ENCODE measurements at regions not wholly inside any gene's neighbourhood (a gene's known extent, or its start where the extent isn't known, plus 50 kb on each side); places are given as distances from the start of the nearest gene placed in this dataset.

- Mint-ChIP-seq H3K36me3 (ENCODE audit: low read depth) (no peaks in the 10 kb centered on the region), H3K27me3 (no peaks in the 10 kb centered on the region), H3K9me3 (no peaks in the 10 kb centered on the region), H3K4me3 (no peak overlapping the region), H3K4me1 (ENCODE audit: low read depth) (no peaks in the 10 kb centered on the region), H3K27ac (no peak overlapping the region)
- DNase-seq (no peak), ATAC-seq (no peak)
- TF ChIP-seq CTCF (IDR thresholded peaks at IDR 0.05): no peak
- intact Hi-C loops (cut with micrococcal nuclease): no loop called here
- POLR2A ChIA-PET: no interaction called here
- CTCF ChIA-PET: no interaction called here
Measured at GRCh38 chr2:48851161-48851560, 95.6 kb upstream of the LHCGR start.

- intact Hi-C loops (cut with micrococcal nuclease): no loop called here
- Mint-ChIP-seq H3K27ac (no peak overlapping the region), H3K4me3 (no peak overlapping the region), H3K4me1 (ENCODE audit: low read depth) (no peaks in the 10 kb centered on the region), H3K36me3 (ENCODE audit: low read depth) (no peaks in the 10 kb centered on the region), H3K27me3 (no peaks in the 10 kb centered on the region), H3K9me3 (no peaks in the 10 kb centered on the region)
- no peak for TF ChIP-seq CTCF (IDR thresholded peaks at IDR 0.05)
- ChIA-PET CTCF (no interaction called here), POLR2A (interaction anchor here (0.6 kb wide), 1 partner anchor 34 kb away, joined by 3 read pairs; no protein-coding TSS in a partner anchor)
- ATAC-seq: no peak
- DNase-seq: no peak
Measured at GRCh38 chr2:48849770-48850169, 94.2 kb upstream of the LHCGR start.

- Mint-ChIP-seq H3K27ac (no peak overlapping the region), H3K36me3 (ENCODE audit: low read depth) (no peaks in the 10 kb centered on the region), H3K4me3 (no peak overlapping the region), H3K4me1 (ENCODE audit: low read depth) (no peaks in the 10 kb centered on the region), H3K27me3 (peaks cover 2% of the 10 kb centered on the region), H3K9me3 (no peaks in the 10 kb centered on the region)
- POLR2A ChIA-PET: no interaction called here
- CTCF ChIA-PET: no interaction called here
- no peak for TF ChIP-seq CTCF (IDR thresholded peaks at IDR 0.05)
- intact Hi-C loops (cut with micrococcal nuclease): no loop called here
- DNase-seq: no peak
- ATAC-seq: no peak
Measured at GRCh38 chr2:48845684-48846083, 90.2 kb upstream of the LHCGR start.

- DNase-seq: no peak
- no peak for TF ChIP-seq CTCF (IDR thresholded peaks at IDR 0.05)
- H3K4me1 Mint-ChIP-seq (ENCODE audit: low read depth): no peaks in the 10 kb centered on the region
- POLR2A ChIA-PET: no interaction called here
- ATAC-seq: no peak
- no peak overlapping the region for H3K4me3 Mint-ChIP-seq
- peaks cover 2% of the 10 kb centered on the region for H3K27me3 Mint-ChIP-seq
- no peak overlapping the region for H3K27ac Mint-ChIP-seq
- CTCF ChIA-PET: no interaction called here
- no peaks in the 10 kb centered on the region for H3K9me3 Mint-ChIP-seq
- intact Hi-C loops (cut with micrococcal nuclease): no loop called here
- no peaks in the 10 kb centered on the region for H3K36me3 Mint-ChIP-seq (ENCODE audit: low read depth)
Measured at GRCh38 chr2:48844417-48845155, 89.1 kb upstream of the LHCGR start.

- no peak for ATAC-seq
- DNase-seq: no peak
- Mint-ChIP-seq H3K9me3 (peaks cover 2% of the 10 kb centered on the region), H3K4me3 (no peak overlapping the region), H3K27ac (no peak overlapping the region), H3K4me1 (ENCODE audit: low read depth) (no peaks in the 10 kb centered on the region), H3K36me3 (ENCODE audit: low read depth) (no peaks in the 10 kb centered on the region), H3K27me3 (peaks cover 2% of the 10 kb centered on the region)
- no peak for TF ChIP-seq CTCF (IDR thresholded peaks at IDR 0.05)
- POLR2A ChIA-PET: no interaction called here
- intact Hi-C loops (cut with micrococcal nuclease): no loop called here
- CTCF ChIA-PET: no interaction called here
Measured at GRCh38 chr2:48841126-48841525, 85.6 kb upstream of the LHCGR start.

Measured in activated CD8-positive, alpha-beta T cell treated with anti-CD3 and anti-CD28 coated beads for 36 hours (primary cell).